ENCODE measurements at regions not wholly inside any gene's neighbourhood (a gene's known extent, or its start where the extent isn't known, plus 50 kb on each side); places are given as distances from the start of the nearest gene placed in this dataset.

GRCh38 chr6:119517428-119517827 lies 167.9 kb upstream of the MAN1A1 start:
- Histone ChIP-seq H3K79me1 (ENCODE audit: low read depth in 1 of 2, low read length in 2 of 2) (no peaks in the 10 kb centered on the region), H2BK15ac (ENCODE audit: low read depth, low read length) (no peak overlapping the region), H4K20me1 (ENCODE audit: insufficient read depth, low read length) (no peaks in the 10 kb centered on the region), H3K18ac (ENCODE audit: low read depth, low read length) (no peak overlapping the region), H4K5ac (ENCODE audit: low read depth, low read length) (no peak overlapping the region), H3K4ac (ENCODE audit: low read depth, low read length) (no peak overlapping the region), H2BK20ac (ENCODE audit: low read depth, low read length) (no peak overlapping the region), H2AFZ (replicated peaks; ENCODE audit: low read length, poor library complexity) (no peak overlapping the region), H3K23ac (ENCODE audit: low read depth, low read length) (no peak overlapping the region), H3K9me3 (ENCODE audit: control insufficient read depth, insufficient read depth, low read length) (no peaks in the 10 kb centered on the region), H3K14ac (replicated peaks; ENCODE audit: low read depth, low read length) (no peak overlapping the region), H2AK9ac (replicated peaks; ENCODE audit: low read depth, low read length, poor library complexity) (no peak overlapping the region), H4K91ac (ENCODE audit: insufficient read depth, low read depth, low read length) (no peak overlapping the region), H3K27me3 (ENCODE audit: control insufficient read depth, insufficient read depth, low read length) (peaks cover 1% of the 10 kb centered on the region), H2BK5ac (ENCODE audit: low read depth, low read length, poor library complexity, severe bottlenecking) (no peak overlapping the region), H4K8ac (ENCODE audit: low read depth in 2 of 2, low read length in 2 of 2) (no peak overlapping the region), H2BK120ac (ENCODE audit: low read depth, low read length) (no peak overlapping the region), H3K4me1 (ENCODE audit: control insufficient read depth, insufficient read depth, low read length) (no peaks in the 10 kb centered on the region), H3K56ac (ENCODE audit: extremely low read depth, insufficient read depth, low read length) (no peak overlapping the region), H3K27ac (ENCODE audit: insufficient read depth, low read length) (no peak overlapping the region), H2AK5ac (ENCODE audit: low read depth, low read length) (no peak overlapping the region), H3K9ac (ENCODE audit: low read depth, low read length) (no peak overlapping the region), H3K4me3 (ENCODE audit: insufficient read depth, low read depth, low read length) (no peak overlapping the region), H3K9me1 (ENCODE audit: insufficient read depth, low read length) (no peaks in the 10 kb centered on the region), H3K36me3 (ENCODE audit: control insufficient read depth, insufficient read depth, low read length) (no peaks in the 10 kb centered on the region), H3K4me2 (ENCODE audit: low read depth, low read length) (no peak overlapping the region)
- dilution Hi-C loops (cut with HindIII; ENCODE audit: low sequenced_read_pairs, unreplicated experiment) (no loop called here), intact Hi-C loops (cut with micrococcal nuclease) (no loop called here), in situ Hi-C loops (cut with MboI; ENCODE audit: low sequenced_read_pairs) (no loop called here)
- TF ChIP-seq CHD1 (IDR thresholded peaks at IDR 0.05; ENCODE audit: low read depth, low read length) (no peak), BHLHE40 (IDR thresholded peaks at IDR 0.05; ENCODE audit: low read depth, low read length) (no peak)
- BruUV-seq (replicated peaks) = no TSS peak
- no peak for DNase-seq
- no peak for ATAC-seq (ENCODE audit: low read depth)
- ChIA-PET POLR2A (ENCODE audit: unreplicated experiment) (no interaction called here), CTCF (interaction anchor here (0.6 kb wide), 1 partner anchor 99 kb away, joined by 3 read pairs; no protein-coding TSS in a partner anchor)

Measured in IMR-90 (cell line).